ENCODE measurements at regions not wholly inside any gene's neighbourhood (a gene's known extent, or its start where the extent isn't known, plus 50 kb on each side); places are given as distances from the start of the nearest gene placed in this dataset.

DNA sequence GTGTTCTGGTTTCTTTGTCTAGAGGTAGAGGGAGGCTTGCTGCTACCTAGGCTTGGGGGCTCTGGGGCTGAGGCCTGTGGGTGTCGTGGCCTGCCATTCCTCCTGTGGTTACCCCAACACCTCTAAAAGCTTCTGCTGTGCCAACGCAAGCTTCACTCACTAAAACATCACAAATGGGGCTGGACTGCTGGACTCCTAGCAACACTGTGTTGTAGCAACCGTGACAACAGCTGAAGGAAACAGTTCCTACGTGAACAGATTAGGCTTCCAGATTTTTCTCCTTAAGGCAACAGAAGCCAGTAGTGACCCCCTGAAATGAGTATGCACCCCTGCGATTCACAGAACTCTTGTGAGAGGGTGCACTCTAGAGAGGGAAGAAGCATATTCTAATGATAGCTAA, 138.3 kb upstream of the TEX13D start:
- TF ChIP-seq, protein P1, sequence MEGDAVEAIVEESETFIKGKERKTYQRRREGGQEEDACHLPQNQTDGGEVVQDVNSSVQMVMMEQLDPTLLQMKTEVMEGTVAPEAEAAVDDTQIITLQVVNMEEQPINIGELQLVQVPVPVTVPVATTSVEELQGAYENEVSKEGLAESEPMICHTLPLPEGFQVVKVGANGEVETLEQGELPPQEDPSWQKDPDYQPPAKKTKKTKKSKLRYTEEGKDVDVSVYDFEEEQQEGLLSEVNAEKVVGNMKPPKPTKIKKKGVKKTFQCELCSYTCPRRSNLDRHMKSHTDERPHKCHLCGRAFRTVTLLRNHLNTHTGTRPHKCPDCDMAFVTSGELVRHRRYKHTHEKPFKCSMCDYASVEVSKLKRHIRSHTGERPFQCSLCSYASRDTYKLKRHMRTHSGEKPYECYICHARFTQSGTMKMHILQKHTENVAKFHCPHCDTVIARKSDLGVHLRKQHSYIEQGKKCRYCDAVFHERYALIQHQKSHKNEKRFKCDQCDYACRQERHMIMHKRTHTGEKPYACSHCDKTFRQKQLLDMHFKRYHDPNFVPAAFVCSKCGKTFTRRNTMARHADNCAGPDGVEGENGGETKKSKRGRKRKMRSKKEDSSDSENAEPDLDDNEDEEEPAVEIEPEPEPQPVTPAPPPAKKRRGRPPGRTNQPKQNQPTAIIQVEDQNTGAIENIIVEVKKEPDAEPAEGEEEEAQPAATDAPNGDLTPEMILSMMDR (IDR thresholded peaks at IDR 0.05) = no peak
- no peak for TF ChIP-seq POLR2A (IDR thresholded peaks at IDR 0.05)

All from right lobe of liver (tissue), 4 donors.